Breast epithelium (tissue), 4 donors: ENCODE measurements at regions not wholly inside any gene's neighbourhood (a gene's known extent, or its start where the extent isn't known, plus 50 kb on each side); places are given as distances from the start of the nearest gene placed in this dataset.

Experiments used
- DNase-seq, 2 donors: peaks; one replicate each; pipeline ENCODE4 v3.0.0-alpha.2; 2019; ENCODE audit warnings: low spot score in 2 of 2
- H3K27ac ChIP-seq, 2 donors: fragments of 200-600 bp; sonication (generic) in 1 of 2; one replicate each; pipeline ENCODE4 v1.5.1; 2016 to 2019; ENCODE audit warnings: mild to moderate bottlenecking in 1 of 2
- H3K27me3 ChIP-seq, 2 donors: fragments of 200-600 bp; sonication (generic) in 1 of 2; one replicate each; pipeline versions ENCODE4 v1.5.1 to v1.6.0; 2017 to 2019; ENCODE audit warnings: control low read depth in 1 of 2, mild to moderate bottlenecking in 1 of 2
- H3K36me3 ChIP-seq: fragments of 200-600 bp; one replicate; pipeline ENCODE4 v1.5.1; 2019
- H3K4me1 ChIP-seq, 2 donors: fragments of 200-600 bp; sonication (generic); one replicate each; pipeline ENCODE4 v1.5.1; 2016 to 2019; ENCODE audit warnings: control low read depth in 1 of 2
- H3K4me3 ChIP-seq, 3 donors: fragments of 200-600 bp; sonication (generic); 1 replicate in 2 of 3; 2 replicates in 1 of 3; pipeline ENCODE4 v1.5.1; 2016 to 2019; ENCODE audit warnings: mild to moderate bottlenecking in 3 of 3, moderate library complexity in 2 of 3
- H3K9me3 ChIP-seq, 2 donors: fragments of 200-600 bp; sonication (generic) in 1 of 2; one replicate each; pipeline ENCODE4 v1.5.1; 2016 to 2019; ENCODE audit warnings: control low read depth in 1 of 2
- POLR2A ChIP-seq: fragments of 450-650 bp; IDR thresholded peaks from one replicate; pipeline ENCODE4 v1.6.1; 2016; ENCODE audit warnings: antibody characterized with exemption, mild to moderate bottlenecking, moderate library complexity
- POLR2AphosphoS5 ChIP-seq, 3 donors: sonication (generic); formaldehyde crosslinking; IDR thresholded peaks; one replicate each; pipeline ENCODE4 v1.6.1; 2017; ENCODE audit warnings: antibody characterized with exemption in 3 of 3
- intact Hi-C: fragments of 100-400 bp; cut with DNase I; formaldehyde crosslinking; loops from one replicate; pipeline ENCODE4 v1.15.1; 2023; ENCODE audit warnings: low total_unique reads
- TF ChIP-seq, protein P1 (sequence below), 3 donors: fragments of 450-650 bp; IDR thresholded peaks; one replicate each; pipeline ENCODE4 v1.5.1; 2016 to 2017; ENCODE audit warnings: antibody characterized with exemption in 3 of 3, mild to moderate bottlenecking in 3 of 3, moderate library complexity in 3 of 3

DNA sequence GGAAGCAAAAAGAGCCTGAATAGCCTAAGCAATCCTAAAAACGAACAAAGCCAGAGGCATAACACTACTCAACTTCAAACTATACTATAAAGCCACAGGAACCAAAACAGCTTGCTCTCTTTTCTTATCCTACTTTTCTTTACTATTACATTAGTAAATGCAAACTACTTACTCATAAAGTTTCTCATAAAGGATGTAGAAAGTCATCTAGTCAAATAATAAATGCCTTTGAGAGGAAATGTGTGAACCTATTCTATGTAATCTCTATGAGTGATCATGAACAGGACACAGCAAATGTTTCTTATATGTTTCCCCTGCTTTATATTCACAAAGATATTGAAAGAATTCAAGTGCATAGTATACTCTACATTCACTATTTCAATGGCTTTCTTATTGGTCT lies 176.9 kb upstream of the MDGA2 start:
- Histone ChIP-seq H3K4me3 (no peak overlapping the region), H3K4me1 (no peaks in the 10 kb centered on the region), H3K36me3 (no peaks in the 10 kb centered on the region), H3K9me3 (no peaks in the 10 kb centered on the region), H3K27ac (no peak overlapping the region), H3K27me3 (no peaks in the 10 kb centered on the region)
- TF ChIP-seq, protein P1, sequence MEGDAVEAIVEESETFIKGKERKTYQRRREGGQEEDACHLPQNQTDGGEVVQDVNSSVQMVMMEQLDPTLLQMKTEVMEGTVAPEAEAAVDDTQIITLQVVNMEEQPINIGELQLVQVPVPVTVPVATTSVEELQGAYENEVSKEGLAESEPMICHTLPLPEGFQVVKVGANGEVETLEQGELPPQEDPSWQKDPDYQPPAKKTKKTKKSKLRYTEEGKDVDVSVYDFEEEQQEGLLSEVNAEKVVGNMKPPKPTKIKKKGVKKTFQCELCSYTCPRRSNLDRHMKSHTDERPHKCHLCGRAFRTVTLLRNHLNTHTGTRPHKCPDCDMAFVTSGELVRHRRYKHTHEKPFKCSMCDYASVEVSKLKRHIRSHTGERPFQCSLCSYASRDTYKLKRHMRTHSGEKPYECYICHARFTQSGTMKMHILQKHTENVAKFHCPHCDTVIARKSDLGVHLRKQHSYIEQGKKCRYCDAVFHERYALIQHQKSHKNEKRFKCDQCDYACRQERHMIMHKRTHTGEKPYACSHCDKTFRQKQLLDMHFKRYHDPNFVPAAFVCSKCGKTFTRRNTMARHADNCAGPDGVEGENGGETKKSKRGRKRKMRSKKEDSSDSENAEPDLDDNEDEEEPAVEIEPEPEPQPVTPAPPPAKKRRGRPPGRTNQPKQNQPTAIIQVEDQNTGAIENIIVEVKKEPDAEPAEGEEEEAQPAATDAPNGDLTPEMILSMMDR (IDR thresholded peaks at IDR 0.05), result no peak
- intact Hi-C loops, result no loop called here
- no peak for DNase-seq

DNA sequence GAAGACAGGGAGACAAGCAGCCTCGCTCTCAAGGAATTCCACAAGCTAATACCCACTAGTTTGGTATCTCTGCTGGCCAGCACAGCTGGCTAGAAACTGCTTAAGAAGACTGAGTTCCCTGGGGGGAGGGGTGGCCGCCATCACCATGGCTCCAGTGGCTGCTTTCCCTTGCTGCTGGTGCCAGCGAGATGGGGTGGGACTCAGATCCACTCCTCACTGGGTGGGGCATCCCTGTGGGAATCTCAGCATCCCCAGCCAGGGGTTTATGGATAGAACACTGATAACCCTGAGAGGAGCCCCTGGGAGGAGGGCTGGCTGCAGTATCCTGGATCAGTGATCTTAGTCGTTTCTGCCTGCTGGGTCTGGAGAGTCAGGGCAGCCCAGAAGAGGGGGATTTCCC lies 170.6 kb upstream of the MDGA2 start:
- Histone ChIP-seq H3K27me3 (no peaks in the 10 kb centered on the region), H3K4me1 (no peaks in the 10 kb centered on the region), H3K9me3 (no peaks in the 10 kb centered on the region), H3K4me3 (no peak overlapping the region), H3K27ac (no peak overlapping the region), H3K36me3 (no peaks in the 10 kb centered on the region)
- intact Hi-C loops, result no loop called here
- TF ChIP-seq, protein P1 (IDR thresholded peaks at IDR 0.05), result no peak
- TF ChIP-seq POLR2AphosphoS5 (IDR thresholded peaks at IDR 0.05) (no peak), POLR2A (no peak)
- DNase-seq, result no peak

DNA sequence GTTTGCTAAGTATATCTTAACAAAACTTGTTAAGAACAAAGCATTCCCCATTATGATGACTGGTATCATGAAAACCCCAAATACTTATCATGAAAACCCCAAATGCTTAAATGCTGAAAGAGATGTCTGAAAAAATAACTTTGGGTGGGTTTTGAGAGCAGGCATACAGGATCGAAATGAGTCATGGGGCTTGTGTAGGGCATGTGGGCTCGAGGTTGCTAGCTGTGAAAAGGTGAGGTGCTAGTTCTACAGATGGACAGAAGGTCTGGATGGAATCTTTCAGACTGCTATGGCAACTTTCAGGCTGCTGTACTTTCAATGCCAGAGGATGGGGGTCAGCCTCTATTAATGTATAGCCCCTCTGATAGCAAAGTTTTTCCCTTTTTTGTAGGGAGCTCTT lies 167.8 kb upstream of the MDGA2 start:
- H3K4me3 ChIP-seq, result no peak overlapping the region
- H3K4me1 ChIP-seq, result no peaks in the 10 kb centered on the region
- no peak for DNase-seq
- TF ChIP-seq, protein P1 (IDR thresholded peaks at IDR 0.05), result no peak
- TF ChIP-seq POLR2AphosphoS5 (IDR thresholded peaks at IDR 0.05), result no peak
- no peak for TF ChIP-seq POLR2A
- no peaks in the 10 kb centered on the region for H3K36me3 ChIP-seq
- no peak overlapping the region for H3K27ac ChIP-seq
- H3K27me3 ChIP-seq, result no peaks in the 10 kb centered on the region
- H3K9me3 ChIP-seq, result no peaks in the 10 kb centered on the region
- intact Hi-C loops, result no loop called here

DNA sequence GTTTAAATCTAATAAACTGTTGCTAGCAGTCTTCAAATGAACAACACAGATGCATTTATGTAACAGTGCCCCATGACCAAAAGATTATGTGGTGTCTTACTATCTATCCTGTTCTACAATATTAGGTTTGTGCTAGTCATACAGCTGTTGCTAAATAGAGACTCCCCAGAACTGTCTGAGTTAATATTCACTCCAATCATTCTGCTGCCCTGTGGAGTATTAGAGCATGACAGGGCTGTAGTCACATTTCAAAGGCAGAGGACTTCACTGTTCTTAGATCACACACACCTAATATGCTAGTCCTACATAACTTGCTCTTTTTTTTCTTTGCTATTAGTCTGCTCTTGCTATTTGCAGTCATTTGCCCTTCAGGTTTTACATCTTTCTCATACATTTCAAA lies 157.6 kb upstream of the MDGA2 start:
- intact Hi-C loops, result no loop called here
- Histone ChIP-seq H3K9me3 (no peaks in the 10 kb centered on the region), H3K27me3 (no peaks in the 10 kb centered on the region), H3K36me3 (no peaks in the 10 kb centered on the region), H3K27ac (no peak overlapping the region), H3K4me3 (no peak overlapping the region), H3K4me1 (no peaks in the 10 kb centered on the region)
- DNase-seq, result no peak
- TF ChIP-seq POLR2A, result no peak
- TF ChIP-seq, protein P1 (IDR thresholded peaks at IDR 0.05), result no peak
- TF ChIP-seq POLR2AphosphoS5 (IDR thresholded peaks at IDR 0.05), result no peak

DNA sequence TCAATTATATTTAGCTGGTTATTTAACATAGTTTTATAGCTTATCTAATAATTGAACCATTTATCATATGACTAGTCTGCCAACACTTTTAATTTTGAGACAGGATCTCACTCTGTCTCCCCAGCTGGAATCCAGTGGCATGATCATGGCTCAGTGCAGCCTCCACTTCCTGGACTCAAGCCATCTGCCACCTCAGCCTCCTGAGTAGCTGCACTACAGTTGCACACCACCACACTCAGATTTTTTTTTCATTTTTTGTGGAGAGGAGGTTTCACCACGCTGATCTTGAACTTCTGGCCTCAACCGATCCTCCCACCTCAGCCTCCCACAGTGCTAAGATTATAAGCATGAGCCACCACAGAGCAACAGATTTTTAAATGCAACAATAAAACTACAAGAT lies 151.4 kb upstream of the MDGA2 start:
- H3K36me3 ChIP-seq, result no peaks in the 10 kb centered on the region
- intact Hi-C loops, result no loop called here
- TF ChIP-seq POLR2A, result no peak
- no peak for TF ChIP-seq POLR2AphosphoS5 (IDR thresholded peaks at IDR 0.05)
- TF ChIP-seq, protein P1 (IDR thresholded peaks at IDR 0.05), result no peak
- no peaks in the 10 kb centered on the region for H3K9me3 ChIP-seq
- no peak overlapping the region for H3K27ac ChIP-seq
- no peaks in the 10 kb centered on the region for H3K4me1 ChIP-seq
- no peak overlapping the region for H3K4me3 ChIP-seq
- no peaks in the 10 kb centered on the region for H3K27me3 ChIP-seq
- DNase-seq, result no peak
